ENCODE measurements at regions not wholly inside any gene's neighbourhood (a gene's known extent, or its start where the extent isn't known, plus 50 kb on each side); places are given as distances from the start of the nearest gene placed in this dataset.
A peak's percentile ranks its signal among the peaks of the same experiment; 100 is the strongest.
"Not testable (repeated sequence)": the region's sequence is repeated elsewhere in the genome, so short reads cannot be mapped to it uniquely, and the experiment has no call there.

DNA sequence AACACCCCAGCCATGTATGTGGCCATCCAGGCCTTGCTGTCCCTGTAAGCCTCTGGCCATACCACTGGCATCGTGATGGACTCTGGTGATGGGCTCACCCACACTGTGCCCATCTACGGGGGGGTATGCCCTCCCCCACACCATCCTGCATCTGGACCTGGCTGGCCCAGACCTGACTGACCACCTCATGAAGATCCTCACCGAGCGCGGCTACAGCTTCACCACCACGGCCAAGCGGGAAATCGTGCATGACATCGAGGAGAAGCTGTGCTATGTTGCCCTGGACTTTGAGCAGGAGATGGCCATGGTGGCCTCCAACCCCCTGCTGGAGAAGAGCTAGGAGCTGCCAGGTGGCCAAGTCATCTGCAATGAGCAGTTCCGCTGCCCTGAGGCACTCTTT lies 80.4 kb upstream of the ZCCHC2 start:
- no peak for DNase-seq

DNA sequence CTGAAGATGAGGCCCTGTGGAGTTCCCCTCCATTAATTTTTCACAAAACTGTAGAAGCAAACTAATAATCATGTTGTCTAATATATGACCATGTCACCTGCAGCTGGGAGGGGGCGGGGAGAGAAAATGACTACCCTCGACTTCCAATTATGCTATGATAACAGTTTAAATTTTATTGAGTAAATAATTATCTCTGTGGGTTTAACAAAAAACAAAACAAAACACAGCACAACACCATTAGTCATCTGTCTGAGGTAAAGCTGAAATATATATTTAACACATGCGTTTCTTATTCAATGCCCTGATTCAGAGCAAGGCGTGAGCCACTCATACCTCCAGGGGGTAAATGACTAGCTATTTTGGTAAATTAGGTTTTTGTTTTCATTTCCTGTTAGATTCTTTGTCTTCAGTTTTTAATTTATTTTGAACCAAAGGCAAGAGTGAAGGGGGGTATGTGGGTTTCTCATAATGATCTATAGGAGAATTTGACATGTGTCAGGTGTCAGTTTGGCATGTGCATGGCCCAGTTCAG lies 77.4 kb upstream of the ZCCHC2 start:
- no peak for DNase-seq

DNA sequence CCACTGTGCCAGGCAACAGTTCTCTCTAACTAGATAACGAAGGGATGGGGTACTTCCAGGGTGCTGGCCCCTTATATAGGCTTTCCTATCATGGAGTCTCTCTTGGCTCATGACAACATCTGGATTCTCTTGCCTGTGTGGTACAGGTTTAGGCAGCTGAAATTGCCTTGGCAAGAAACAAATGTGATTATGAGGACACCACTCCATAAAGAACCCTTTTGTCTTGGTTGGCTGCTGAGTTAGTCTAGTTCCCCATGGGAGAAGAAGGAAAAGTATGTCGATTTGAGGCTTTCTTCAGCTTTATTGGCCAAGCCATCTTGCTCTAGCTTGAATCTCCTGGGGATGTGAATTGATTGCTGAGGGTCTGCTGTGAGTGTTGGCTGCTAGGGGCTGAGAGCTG lies 76.3 kb upstream of the ZCCHC2 start:
- DNase-seq, result no peak

DNA sequence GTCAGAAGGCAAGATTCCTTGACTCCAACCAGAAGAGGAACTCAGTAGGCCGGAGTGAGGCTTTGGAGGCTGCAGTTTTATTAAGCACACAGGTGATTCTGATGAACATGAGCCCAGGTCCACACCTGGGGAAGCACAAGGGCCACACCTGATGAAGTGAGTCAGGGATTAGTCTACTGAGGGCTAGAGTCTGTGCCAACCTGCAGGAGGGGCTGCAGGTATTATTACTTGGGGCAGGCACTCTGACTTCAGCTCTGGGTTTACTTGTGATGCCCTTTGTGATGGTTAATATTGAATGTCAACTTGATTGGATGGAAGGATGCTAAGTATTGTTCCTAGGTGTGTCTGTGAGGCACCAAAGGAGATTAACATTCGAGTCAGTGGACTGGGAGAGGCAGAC lies 75.2 kb upstream of the ZCCHC2 start:
- DNase-seq, result no peak

DNA sequence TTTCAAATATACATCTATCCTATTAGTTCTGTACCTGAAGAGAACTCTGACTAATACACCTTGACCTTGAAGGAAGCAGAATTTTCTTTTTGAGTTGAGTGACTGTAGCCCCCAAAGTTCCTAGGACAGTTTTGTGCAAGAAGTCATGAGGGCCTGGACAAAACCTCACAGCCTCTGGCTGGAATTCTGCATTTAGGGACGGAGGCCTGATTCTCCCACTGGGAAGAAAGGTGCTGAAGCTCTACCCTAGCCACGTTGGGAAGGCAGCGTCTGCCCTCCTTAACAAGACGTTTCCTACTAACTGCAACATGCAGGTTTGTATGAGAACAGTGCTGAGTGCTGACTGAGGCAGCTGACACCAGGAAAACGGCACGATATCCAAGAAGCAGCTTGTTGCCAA lies 74.4 kb upstream of the ZCCHC2 start:
- no peak for DNase-seq

DNA sequence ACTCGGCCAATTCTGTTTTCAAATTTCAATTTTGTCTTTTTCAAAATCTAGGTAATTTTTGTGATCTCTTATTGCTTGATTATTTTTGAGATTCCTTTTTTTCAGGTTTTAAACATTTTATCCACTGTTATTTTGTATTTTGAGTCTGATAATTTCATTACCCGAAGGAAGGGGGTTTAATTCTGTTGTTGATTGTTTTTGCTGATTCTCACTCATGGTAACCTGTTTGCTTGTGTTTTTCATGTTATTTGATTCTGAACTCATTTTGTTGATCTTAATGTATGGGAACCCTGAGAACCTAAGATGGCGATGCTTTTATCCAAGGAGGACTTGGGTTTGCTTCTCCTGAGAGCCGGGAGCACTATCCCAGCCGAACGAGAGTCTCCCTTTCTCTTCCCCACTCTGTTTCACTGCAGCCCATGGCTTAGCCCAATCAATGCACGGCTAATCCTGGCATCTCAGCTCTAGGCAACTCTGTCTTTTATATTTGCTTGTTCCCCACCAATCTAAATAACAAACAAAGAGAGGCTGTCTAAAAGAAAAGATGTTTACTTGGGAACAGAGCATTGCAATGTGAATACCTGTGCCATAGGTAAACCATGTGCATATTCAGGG lies 73.2 kb upstream of the ZCCHC2 start:
- DNase-seq, result no peak

DNA sequence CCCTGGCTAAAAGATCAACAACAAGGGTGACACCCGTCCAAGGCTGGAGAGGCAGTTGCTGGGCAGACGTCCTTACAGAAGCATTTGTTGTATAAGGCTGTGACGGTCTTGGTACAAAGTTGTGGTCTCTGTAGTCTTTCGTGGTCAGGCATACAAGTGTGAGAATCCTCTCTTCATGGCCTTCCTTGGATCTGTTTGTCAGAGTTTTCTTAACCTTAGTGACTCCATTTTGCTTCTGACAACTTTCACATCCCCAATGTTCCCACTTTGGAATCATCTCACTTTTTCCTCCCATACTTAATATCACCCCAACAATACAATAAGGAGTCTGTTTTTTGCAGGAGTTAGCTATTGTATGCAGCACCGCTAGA lies 72.7 kb upstream of the ZCCHC2 start:
- no peak for DNase-seq

DNA sequence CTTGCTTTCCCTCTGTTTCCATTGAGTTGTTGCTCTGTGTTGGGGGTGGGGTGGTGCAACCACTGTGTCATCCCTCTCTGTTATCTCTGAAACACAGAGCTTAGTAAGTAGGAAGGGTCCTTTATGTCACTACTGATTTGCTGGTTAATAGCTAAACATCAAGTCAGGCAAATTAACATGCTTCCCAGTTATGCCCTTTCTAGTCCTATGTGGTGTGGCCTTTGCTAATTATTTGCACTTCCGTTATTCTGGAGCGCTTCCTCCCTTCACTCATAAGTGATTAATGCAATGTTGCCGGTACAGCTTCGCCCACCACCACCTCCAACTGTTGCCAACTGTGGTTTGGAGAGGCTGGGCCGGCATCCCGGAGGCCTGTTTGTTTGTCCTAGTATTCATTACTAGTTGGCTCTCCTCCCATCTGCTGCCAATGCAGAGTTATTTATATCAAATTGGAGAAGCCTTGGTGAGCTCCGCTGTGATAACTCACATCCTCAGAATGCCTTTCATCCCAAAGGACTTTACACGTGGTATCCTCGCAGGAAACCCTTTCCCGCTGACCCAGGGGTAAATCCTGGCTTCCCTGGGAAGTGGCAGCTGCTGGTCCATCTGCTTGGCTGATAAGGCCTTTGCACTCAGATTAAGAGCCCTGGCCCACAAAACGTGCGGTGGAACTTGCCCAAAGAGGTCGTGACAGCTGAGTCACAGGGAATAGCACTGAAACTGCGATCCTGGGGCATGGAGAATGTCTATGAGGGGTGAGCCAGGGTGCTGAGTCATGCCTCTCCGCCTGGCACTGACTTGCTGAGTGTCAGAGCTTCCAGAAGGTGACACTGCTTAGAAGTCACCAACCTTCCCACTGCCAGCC lies 72.0 kb upstream of the ZCCHC2 start:
- DNase-seq, result peak; percentile 12 to 65

DNA sequence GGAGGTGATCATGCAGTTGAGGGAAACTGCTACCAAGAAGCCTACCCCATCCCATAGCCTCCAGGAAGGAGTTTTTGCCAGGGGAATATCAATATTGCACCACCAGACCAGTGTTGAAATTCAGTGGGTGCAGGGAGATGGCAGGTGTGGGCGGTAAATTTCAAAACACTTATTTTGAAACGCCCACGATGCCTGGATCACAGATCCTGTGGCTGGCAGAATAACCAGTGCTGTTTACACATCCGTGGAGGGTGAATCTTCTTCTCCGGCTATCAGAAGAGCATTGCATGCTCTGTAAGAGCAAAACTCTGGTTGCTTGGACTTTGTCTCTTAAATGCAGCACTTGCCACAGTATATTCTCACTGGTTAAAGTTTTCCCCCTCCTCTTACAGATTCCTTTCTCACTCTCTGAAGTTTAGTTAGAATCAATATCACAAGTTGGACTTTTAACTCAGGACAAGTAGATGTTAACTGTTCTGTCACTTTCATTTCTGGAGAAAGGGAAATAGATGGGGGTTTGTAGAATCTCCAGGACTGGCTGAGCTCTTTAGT lies 70.5 kb upstream of the ZCCHC2 start:
- no peak for DNase-seq

DNA sequence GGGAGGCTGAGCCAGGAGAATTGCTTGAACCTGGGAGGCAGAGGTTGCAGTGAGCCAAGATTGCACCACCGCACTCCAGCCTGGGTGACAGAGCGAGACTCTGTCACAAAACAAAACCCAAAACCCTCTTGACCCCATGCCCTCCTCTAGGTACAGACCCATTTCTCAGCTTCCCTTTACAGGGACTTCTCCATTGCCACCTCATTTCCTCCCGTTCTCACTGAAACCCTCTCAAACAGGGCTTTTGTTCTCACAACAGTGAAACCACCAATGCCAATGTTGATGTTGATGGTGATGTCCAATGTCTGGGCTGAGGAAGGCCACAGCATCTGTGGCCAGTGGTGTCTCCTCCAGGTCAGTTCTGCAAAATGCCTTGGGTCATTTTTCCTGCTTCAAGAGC lies 69.0 kb upstream of the ZCCHC2 start:
- DNase-seq, result no peak

DNA sequence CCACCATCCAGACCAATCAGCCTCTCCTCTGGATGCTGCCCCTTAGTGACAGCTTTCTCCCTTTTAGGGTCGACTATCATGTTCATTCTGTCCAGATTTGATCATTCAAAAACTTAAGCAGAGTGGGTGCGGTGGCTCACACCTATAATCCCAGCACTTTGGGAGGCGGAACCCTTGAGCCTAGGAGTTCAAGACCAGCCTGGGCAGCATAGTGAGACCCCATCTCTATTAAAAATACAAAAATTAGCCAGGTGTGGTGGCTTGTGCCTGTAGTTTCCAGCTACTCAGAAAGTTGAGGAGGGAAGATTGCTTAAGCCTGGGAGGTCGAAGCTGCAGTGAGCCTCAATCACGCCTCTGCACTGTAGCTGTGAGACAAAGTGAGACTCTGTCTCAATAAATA lies 68.3 kb upstream of the ZCCHC2 start:
- DNase-seq, result no peak

DNA sequence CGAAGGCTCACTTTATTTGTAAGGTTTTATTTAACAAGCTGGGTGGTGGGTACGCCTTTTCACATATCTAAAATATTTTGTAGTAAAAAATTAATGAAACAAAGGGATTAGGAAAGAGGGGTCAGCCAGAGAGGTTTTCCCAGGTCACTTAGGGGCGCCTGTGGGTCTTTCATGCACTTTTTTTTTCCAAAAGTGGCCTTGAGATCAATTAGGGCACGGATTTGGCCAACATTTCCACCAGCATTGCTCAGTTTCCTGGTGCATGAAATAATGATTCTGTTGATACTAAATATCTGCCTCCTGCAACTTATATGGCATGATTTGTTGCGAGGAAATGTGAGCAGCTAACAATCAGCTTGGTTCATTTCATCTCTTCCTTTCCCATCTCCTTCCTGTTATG lies 67.6 kb upstream of the ZCCHC2 start:
- DNase-seq, result no peak

DNA sequence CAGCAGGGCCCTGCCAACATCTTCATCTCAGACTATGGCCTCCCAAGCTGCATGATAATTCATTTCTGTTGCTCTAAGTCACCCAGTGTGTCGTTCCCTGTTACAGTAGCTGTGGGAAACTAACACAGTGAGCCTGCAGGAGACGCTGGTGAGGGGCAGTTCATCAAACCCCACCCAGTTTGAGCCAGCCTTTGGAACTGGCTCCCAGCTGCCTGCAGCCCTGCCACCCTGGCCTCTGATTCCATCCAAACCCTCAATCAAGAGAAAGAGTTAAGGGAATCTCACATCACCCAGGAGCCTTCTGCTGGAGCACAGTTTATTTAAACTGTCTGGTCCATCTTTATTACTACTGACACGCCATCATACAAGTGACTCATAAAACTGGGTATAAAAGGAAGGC lies 64.9 kb upstream of the ZCCHC2 start:
- no peak for DNase-seq

DNA sequence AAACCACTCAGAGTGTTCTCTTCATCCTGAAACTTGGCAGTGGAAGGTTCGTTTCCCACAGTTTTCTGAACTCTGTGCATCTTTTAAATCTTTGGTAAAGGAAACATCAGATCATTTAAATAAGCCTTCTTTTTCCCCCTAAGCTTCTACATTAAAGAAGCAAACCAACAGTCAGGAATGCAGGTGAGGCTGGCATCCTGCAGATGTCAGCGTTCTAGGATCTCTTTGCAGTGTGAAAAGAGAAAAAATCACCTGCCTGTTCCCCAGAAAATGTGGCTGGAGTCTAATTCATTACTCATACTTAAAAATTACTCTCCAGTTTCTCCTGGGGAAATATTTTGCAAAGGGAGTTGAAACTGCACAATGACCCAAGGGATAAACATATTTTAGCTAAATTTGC lies 64.5 kb upstream of the ZCCHC2 start:
- no peak for DNase-seq

DNA sequence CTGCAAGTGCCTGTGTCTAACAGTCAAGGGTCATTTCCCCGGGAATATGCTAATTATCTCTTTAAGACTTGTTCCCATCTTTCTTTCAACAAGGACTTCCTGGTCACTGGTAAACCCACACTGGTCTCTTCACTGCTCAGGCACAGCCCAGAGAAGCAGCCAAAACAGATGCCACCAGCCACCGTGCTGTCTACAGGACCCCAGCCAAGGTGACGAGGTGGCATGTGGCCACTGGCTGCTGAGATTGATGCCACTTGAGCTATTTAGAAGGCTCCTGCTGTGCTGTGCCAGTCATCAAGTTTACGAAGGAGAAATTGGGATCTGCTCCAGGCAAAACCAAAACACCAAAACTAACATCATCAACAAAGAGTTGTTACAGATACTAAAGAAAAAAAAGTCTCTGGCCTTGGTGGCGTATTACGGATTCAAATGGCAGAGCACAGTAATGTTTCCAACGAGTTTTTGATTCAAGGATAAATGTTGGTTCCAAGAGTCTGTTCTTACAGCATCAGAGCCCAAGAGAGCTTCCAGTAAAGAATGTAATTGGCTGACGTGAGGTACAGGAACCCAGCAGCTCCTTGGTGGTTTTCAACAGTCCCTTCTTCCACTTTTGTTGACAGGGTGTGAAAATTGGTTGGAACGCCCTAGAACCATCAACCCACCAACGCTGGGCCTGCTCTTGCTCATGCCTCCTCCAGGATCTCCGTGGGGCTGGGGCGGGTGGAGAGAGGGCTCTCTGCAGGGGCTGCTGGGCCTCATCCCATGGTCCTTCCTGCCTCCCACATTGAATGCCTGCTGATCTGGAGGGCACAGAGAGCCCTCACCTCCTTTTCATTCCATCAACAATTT lies 63.7 kb upstream of the ZCCHC2 start:
- DNase-seq, result no peak

DNA sequence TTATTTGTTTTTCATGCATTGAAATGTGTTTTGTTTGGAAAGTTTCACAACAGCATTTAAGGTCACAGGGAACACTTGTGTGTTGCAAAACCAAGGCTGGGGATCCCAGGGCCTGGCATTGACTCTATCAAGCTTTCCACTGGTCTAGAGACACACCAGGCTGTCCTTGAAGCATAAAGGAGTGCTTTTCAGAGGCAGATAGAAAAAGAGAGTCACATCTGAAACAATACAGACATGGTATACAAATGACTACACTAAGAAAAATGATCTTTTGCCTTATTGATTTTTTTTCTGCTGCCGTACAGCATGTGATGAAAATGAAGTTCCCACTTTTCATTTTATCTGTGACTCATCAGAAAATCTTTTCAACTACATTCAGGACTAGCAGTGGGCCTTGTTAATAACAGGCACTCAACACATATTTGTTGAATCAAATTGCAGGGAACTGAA lies 61.9 kb upstream of the ZCCHC2 start:
- no peak for DNase-seq

DNA sequence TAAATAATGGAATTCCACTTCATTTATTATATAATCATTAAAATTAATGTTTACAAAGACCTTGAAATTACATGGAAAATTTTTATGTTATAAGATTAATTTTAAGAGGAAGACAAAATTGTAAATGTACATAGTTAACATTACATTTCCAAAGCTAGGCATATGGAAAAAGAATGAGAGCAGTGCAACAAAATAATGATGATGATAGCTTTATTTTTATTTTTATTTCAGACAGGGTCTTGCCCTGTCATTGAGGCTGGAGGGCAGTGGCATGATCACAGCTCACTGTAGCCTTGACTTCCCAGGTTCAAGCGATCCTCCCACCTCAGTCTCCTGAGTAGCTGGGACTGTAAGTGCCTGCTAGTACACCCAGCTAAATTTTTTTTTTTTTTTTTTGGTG lies 61.2 kb upstream of the ZCCHC2 start:
- DNase-seq, result no peak

DNA sequence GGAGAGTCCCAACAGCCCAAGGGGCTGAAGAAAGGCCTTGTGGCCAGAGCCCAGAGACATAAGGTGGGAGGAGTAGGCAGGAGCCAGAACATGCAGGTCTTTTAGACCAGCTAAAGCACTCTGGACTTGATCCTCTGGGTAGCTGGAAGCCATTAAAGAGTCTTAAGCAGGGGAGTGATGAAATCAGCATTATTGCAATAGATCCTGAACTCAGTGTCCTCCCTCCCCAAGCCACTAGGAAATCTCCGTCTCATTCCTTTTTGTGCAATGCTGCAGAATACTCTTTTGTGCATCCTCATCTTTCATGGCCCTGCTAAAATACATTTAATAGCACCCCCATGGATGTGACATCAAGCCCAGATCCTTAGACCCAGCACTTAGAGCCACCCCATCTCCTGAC lies 58.6 kb upstream of the ZCCHC2 start:
- DNase-seq, result no peak

DNA sequence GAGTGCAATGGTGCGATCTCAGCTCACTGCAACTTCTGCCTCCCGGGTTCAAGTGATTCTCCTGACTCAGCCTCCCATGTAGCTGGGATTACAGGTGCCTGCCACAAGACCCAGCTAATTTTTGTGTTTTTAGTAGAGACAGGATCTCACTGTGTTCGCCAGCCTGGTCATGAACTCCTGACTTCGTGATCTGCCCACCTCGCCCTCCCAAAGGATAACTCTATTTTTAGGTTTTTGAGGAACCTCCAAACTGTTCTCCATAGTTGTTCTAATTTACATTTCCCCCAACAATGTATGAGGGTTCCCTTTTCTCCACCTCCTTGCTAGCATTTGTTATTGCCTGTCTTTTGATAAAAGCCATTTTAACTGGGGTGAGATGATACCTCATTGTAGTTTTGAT lies 53.7 kb upstream of the ZCCHC2 start:
- DNase-seq, result not testable (repeated sequence)

Data from cerebellar nuclear complex (tissue), 1 donor.